ENCODE measurements at regions not wholly inside any gene's neighbourhood (a gene's known extent, or its start where the extent isn't known, plus 50 kb on each side); places are given as distances from the start of the nearest gene placed in this dataset.

- DNase-seq (ENCODE audit: low read depth in 2 of 2), result no peak
These were observed 281.9 kb upstream of the ANKRD55 start for GRCh38 chr5:56515011-56515410.

- no peak for DNase-seq (ENCODE audit: low read depth in 2 of 2)
These were observed 281.1 kb upstream of the ANKRD55 start for GRCh38 chr5:56514245-56514644.

DNA sequence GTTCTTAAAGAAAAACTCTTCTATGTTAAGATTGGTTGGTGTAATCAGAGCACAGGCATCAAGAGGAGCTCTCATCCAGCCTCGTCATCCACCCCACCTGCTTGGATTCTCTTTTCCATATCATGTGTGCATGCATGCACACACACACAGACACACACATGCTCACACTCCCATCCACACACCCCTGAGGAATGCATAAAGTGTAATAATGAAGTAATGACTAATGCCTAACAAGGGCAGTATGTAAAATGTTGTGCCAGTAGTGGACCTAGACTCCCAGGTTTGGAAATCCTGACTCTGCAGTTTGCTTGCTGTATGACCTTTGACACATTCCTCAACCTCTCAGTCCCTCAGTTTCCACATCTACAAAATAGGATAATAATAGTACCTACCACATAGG lies 280.0 kb upstream of the ANKRD55 start:
- DNase-seq (ENCODE audit: low read depth in 2 of 2), result no peak

GRCh38 chr5:56512313-56512996 lies 279.3 kb upstream of the ANKRD55 start:
- no peak for DNase-seq (ENCODE audit: low read depth in 2 of 2)

DNA sequence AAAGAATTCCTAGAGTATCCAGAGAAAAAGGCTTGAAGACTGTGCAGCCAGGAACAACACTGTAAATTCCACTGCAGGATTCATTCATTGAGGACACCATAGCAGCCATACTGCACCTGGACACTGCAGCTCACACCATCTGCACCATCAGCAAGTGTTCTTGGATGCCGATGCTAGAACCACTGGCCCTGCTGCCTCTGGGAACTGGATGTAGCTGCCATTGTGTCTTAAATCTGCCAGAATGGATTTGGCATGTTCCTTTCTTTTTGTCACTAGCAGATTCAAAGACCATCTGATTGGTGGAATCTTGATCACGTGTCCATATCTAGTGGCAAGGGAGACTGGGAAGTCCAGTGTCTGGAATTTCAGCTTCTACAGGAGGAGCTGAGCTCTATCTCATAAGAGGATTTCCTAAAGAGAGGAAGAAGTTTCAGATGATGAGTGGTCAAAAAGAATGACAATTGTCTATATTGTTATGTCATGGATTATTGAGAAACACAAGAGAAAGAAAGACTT lies 278.3 kb upstream of the ANKRD55 start:
- no peak for DNase-seq (ENCODE audit: low read depth in 2 of 2)

DNA sequence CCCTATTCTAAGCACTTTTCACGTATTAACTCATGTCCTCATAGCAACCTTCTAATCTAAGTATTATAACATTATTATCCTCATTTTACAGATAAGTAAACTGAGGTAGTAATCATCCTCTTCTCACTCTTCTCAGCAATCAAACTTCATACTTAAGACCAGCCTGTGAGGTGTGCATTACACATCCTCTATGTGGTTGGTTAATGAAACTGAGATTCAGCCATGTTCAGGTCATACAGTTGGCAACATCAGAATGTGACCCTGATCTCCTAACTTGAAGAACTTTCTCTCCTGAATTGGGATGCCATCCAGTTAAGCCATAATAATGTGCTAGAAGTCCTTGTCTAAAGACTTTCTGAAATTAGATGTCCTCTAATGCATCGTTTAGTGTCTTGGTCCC lies 275.1 kb upstream of the ANKRD55 start:
- no peak for DNase-seq (ENCODE audit: low read depth in 2 of 2)

GRCh38 chr5:56507351-56507930 lies 274.3 kb upstream of the ANKRD55 start:
- no peak for DNase-seq (ENCODE audit: low read depth in 2 of 2)

DNA sequence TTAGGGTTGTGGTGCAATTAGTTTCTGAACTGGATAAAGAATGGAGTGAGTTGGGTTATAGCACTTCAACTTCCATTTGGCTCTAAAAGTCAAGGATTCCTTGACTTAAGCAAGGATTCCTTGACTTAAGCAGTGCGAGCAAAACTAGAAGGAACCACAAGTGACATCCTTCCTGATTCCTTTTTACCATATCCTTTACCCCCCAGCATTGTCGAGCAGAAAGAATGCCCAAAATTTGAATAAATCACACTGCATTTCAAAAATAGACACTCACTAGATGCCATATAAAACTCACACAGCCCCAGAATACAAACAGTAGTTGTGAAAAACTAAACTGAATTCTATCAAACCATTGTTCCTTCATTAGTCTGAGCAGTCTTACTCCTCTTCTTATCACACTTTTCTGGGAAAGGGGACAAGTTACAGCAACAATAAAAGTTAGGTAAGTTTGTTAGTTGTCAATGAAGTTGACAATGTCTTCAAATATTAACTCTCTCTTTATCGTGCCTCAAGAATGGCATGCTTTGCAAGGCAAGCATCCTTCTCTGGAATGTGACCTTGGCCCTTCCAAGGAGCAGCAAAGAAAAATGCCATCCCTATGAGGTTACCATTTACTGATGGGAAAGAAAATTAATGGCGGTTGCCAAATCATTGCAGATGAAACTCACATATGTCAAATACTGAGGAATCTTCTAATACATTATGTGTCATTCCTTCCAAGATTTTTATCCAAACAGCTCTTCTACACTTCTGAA lies 273.3 kb upstream of the ANKRD55 start:
- DNase-seq (ENCODE audit: low read depth in 2 of 2), result no peak

GRCh38 chr5:56503929-56504328 lies 270.8 kb upstream of the ANKRD55 start:
- no peak for DNase-seq (ENCODE audit: low read depth in 2 of 2)

GRCh38 chr5:56501781-56502557 lies 268.8 kb upstream of the ANKRD55 start:
- DNase-seq (ENCODE audit: low read depth in 2 of 2), result no peak

- DNase-seq (ENCODE audit: low read depth in 2 of 2), result no peak
These were observed 266.8 kb upstream of the ANKRD55 start for GRCh38 chr5:56499901-56500300.

DNA sequence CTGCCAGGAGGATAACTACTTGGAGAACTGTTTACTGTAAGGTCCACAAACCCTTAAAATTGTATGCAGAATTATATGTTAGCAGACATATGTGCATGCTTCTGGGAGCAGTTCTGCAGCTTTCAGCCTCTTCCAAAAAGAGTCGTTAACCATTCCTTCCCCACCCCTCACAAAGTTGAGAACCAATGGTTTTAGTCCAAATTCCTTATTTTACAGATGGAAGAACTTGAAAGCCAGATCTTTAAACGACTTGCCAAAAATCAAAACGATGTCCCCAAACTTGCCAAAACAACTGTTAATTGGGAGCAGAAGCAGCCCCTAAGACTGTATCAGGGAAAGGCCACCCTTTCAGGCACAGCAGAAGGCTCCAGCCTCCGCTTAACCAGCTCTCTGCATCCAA lies 266.4 kb upstream of the ANKRD55 start:
- DNase-seq (ENCODE audit: low read depth in 2 of 2), result no peak

- no peak for DNase-seq (ENCODE audit: low read depth in 2 of 2)
These were observed 265.7 kb upstream of the ANKRD55 start for GRCh38 chr5:56498759-56499395.

DNA sequence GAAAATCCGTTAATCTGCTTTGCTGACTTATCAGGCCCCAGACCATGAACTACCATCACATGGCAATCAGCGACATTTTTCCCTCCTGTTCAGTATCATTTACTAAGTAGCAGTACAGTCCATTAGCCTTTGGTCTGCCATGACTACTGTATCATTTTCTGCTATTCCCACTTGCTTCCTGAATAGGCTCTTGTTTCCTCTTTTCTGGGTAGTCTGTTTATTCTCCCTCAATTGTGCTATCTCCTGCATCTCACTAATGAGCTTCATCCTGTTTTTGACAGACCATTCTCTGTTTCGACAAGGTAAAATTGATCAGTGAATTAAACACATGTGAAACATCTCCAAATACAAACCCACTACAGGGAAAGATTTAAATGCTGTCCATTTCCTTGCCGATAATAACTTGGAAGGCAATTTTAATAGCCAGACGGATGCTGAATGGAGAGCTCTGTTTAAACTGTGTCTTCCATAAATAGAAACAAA lies 263.5 kb upstream of the ANKRD55 start:
- no peak for DNase-seq (ENCODE audit: low read depth in 2 of 2)

DNA sequence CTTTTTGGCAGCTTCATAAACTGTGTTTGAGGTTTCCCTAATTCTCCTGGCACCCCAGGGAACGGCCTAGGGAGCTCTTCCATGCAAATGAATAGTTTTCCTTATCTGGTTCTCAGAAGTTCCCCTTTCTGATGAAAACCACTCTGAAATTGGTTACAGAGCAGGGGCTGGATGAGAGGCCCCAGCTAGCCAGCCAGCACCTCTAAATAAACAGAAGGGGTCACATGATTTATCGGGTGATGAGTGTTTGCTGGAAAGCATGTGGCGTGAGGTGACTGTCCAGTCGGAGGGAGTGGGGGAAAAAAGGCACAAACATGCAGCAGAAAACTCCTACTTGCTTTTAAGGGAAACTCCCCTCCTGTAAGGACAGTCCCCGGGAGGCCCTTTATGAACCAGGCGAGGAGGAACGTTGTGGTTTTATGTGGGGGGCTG lies 261.2 kb upstream of the ANKRD55 start:
- DNase-seq (ENCODE audit: low read depth in 2 of 2), result no peak

DNA sequence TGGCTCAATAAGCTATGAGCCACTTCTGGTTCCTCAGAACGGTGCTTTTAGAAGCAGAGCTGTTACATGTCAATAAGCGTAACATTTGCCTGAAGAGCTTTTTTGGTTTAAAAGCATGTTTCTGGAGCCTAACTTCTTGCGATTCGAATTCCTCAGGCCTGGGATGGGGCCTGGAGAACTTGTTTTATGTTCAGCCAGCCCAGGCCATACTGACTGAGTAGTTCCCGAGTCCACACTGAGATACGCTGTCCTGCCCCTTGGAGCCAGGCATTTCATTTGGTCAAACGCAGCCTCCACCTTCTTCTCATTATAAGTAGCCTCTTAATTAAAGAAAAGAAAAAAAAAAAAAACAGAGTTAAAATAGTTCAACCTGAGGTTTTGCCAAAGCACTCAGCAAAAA lies 260.6 kb upstream of the ANKRD55 start:
- DNase-seq (ENCODE audit: low read depth in 2 of 2), result no peak

DNA sequence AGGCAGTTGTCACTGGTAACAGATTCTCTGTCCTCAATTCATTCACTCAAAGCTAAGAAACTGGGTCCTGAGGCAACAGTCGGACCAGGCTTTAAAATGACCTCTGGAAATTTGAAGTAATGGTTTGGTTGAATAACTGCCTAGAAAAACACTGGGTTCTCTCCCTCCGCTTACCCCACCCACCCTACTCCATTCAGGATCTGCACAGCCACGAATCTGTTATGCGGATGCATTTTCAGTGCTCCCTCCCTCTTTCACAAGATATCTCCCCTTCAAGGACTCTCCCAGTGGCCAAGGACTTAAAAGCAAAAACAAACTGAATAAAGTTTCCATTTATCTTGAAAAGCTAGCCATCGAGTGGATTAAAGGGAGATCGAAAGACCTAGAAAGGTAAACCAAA lies 260.2 kb upstream of the ANKRD55 start:
- DNase-seq (ENCODE audit: low read depth in 2 of 2), result no peak

DNA sequence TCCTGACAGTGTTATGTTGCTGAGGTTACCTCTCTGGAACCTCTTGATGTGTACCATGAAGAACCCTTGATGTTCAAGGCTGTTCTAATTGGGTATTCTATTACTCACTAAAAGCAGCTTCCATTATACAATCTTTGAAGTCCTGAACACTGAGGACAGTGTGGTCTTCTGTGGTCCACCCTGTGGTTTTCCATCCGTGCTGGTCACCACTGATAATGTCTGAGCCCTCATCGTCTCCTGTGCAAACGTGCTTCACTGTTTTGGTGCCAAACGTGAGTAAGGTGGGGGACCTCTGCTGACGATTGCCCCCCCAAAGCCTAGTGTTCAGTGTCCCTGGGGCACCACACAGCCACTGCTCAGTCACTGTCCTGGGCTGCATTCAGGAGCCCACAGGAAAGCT lies 259.7 kb upstream of the ANKRD55 start:
- no peak for DNase-seq (ENCODE audit: low read depth in 2 of 2)

GRCh38 chr5:56490971-56491468 lies 257.9 kb upstream of the ANKRD55 start:
- DNase-seq (ENCODE audit: low read depth in 2 of 2), result peak in 1 of 2 donors; percentile 19

GRCh38 chr5:56489272-56489671 lies 256.1 kb upstream of the ANKRD55 start:
- DNase-seq (ENCODE audit: low read depth in 2 of 2), result no peak

- DNase-seq (ENCODE audit: low read depth in 2 of 2), result no peak
These were observed 254.5 kb upstream of the ANKRD55 start for GRCh38 chr5:56487528-56488115.
